ENCODE measurements at regions not wholly inside any gene's neighbourhood (a gene's known extent, or its start where the extent isn't known, plus 50 kb on each side); places are given as distances from the start of the nearest gene placed in this dataset.

DNA sequence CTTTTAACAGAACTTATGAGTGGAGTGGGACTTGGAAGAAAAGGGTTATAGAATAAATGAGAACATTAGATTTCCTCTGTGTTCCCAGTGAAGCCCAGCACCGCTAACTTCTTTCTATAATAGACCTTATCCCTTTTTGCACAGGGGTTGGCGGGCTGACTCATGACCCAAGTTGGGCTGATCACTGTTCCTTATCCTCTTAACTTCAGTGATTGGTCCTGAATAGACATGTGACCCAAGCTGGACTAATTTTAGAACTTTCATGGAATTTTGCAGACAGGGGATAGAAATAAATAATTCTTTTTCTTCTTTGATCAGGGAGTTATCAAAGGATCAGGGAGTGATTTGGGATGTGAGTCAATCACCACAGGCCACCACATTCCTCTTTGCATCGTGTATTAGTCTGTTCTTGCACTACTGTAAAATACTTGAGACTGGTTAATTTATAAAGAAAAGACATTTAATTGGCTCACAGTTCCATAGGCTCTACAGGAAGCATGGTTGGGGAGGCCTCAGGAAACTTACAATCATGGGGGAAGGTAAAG is 75.9 kb downstream of the UCHL1 start:
- no peak overlapping the region for H3K9ac ChIP-seq (ENCODE audit: low read length)
- no peaks in the 10 kb centered on the region for H3K27me3 ChIP-seq (replicated peaks in 1 of 4; ENCODE audit: control extremely low read depth in 1 of 4, control insufficient read depth in 3 of 4, insufficient read depth in 4 of 4, low read length in 3 of 4)
- TF ChIP-seq CTCF (IDR thresholded peaks at IDR 0.05) (no peak), EZH2 (IDR thresholded peaks at IDR 0.05; ENCODE audit: borderline replicate concordance, insufficient read depth, low read depth, low read length, poor library complexity, severe bottlenecking) (no peak)
- ATAC-seq (ENCODE audit: low read depth) (no peak), DNase-seq (no peak)
- H3K4me1 Mint-ChIP-seq = no peaks in the 10 kb centered on the region
- no peaks in the 10 kb centered on the region for H3K79me2 ChIP-seq (ENCODE audit: control insufficient read depth, insufficient read depth, low read length)
- no peak overlapping the region for H2AFZ ChIP-seq (ENCODE audit: insufficient read depth, low read depth, low read length, poor library complexity, severe bottlenecking)
- 93% methylated on average over 2 of the region's 3 CpGs for WGBS (ENCODE audit: insufficient coverage)
- H3K36me3 ChIP-seq (replicated peaks in 1 of 2; ENCODE audit: control extremely low read depth in 1 of 2, control insufficient read depth in 1 of 2, extremely low read depth in 1 of 2, insufficient read depth in 2 of 2, low read length in 1 of 2) = no peaks in the 10 kb centered on the region
- no peak overlapping the region for H3K4me3 Mint-ChIP-seq
- H3K27me3 Mint-ChIP-seq = peaks cover 7% of the 10 kb centered on the region
- POLR2A ChIA-PET = no interaction called here
- peaks cover 0 to 3% (median 0%) of the 10 kb centered on the region in 3 donors for H3K9me3 ChIP-seq (ENCODE audit: control extremely low read depth in 1 of 3, control insufficient read depth in 2 of 3, insufficient read depth in 1 of 3, low read length in 2 of 3)
- H3K4me3 ChIP-seq (ENCODE audit: control extremely low read depth in 1 of 5, extremely low read depth in 1 of 5, insufficient read depth in 1 of 5, low read depth in 2 of 5, low read length in 4 of 5) = no peak overlapping the region
- no peaks in the 10 kb centered on the region for H3K9me3 Mint-ChIP-seq (ENCODE audit: insufficient read depth)
- H4K20me1 ChIP-seq (ENCODE audit: control insufficient read depth, insufficient read depth, low read length, poor library complexity, severe bottlenecking) = no peaks in the 10 kb centered on the region
- H3K27ac Mint-ChIP-seq = no peak overlapping the region
- no peaks in the 10 kb centered on the region for H3K4me1 ChIP-seq (ENCODE audit: control insufficient read depth in 2 of 2, insufficient read depth in 2 of 2, low read length in 2 of 2)
- H3K27ac ChIP-seq (ENCODE audit: low read length in 2 of 2) = no peak overlapping the region
- H3K4me2 ChIP-seq (replicated peaks; ENCODE audit: low read depth, low read length, poor library complexity, severe bottlenecking) = no peak overlapping the region
- CTCF ChIA-PET = no interaction called here
- intact Hi-C loops (cut with micrococcal nuclease) = no loop called here

DNA sequence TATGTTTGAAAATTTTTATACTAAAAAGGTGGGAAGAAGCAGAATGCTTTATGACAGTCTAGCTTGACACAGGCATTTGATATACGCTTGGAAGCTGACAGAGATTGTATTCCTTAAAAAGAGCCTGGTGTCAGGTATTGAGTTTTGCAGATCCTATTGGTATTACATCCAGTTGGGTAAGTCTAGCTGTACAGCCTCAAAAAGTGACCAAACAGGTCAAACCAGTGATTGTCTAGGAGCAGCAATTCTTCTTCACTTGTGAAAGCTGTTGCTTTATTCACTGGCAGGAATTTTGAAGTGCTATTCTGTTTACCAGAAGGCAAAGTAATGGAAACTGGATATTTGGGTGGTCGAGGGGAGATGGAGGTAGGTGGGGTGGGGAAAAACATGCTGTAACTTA is 77.5 kb downstream of the UCHL1 start:
- DNase-seq (no peak), ATAC-seq (ENCODE audit: low read depth) (no peak)
- no peak overlapping the region for H2AFZ ChIP-seq (ENCODE audit: insufficient read depth, low read depth, low read length, poor library complexity, severe bottlenecking)
- Mint-ChIP-seq H3K27ac (no peak overlapping the region), H3K4me3 (no peak overlapping the region), H3K4me1 (no peaks in the 10 kb centered on the region), H3K9me3 (ENCODE audit: insufficient read depth) (peaks cover 2% of the 10 kb centered on the region), H3K27me3 (peaks cover 3% of the 10 kb centered on the region)
- 80% methylated on average over 2 of the region's 2 CpGs for WGBS (ENCODE audit: insufficient coverage)
- H3K79me2 ChIP-seq (ENCODE audit: control insufficient read depth, insufficient read depth, low read length) = no peaks in the 10 kb centered on the region
- ChIA-PET CTCF (no interaction called here), POLR2A (no interaction called here)
- H3K4me2 ChIP-seq (replicated peaks; ENCODE audit: low read depth, low read length, poor library complexity, severe bottlenecking) = no peak overlapping the region
- intact Hi-C loops (cut with micrococcal nuclease) = no loop called here
- H3K9ac ChIP-seq (ENCODE audit: low read length) = no peak overlapping the region
- H3K9me3 ChIP-seq (ENCODE audit: control extremely low read depth in 1 of 3, control insufficient read depth in 2 of 3, insufficient read depth in 1 of 3, low read length in 2 of 3) = peaks cover 0 to 3% (median 0%) of the 10 kb centered on the region in 3 donors
- no peak for TF ChIP-seq EZH2 (IDR thresholded peaks at IDR 0.05; ENCODE audit: borderline replicate concordance, insufficient read depth, low read depth, low read length, poor library complexity, severe bottlenecking)
- no peak for TF ChIP-seq CTCF (IDR thresholded peaks at IDR 0.05)
- no peak overlapping the region for H3K4me3 ChIP-seq (ENCODE audit: control extremely low read depth in 1 of 5, extremely low read depth in 1 of 5, insufficient read depth in 1 of 5, low read depth in 2 of 5, low read length in 4 of 5)
- H3K27me3 ChIP-seq (replicated peaks in 1 of 4; ENCODE audit: control extremely low read depth in 1 of 4, control insufficient read depth in 3 of 4, insufficient read depth in 4 of 4, low read length in 3 of 4) = no peaks in the 10 kb centered on the region
- H3K36me3 ChIP-seq (replicated peaks in 1 of 2; ENCODE audit: control extremely low read depth in 1 of 2, control insufficient read depth in 1 of 2, extremely low read depth in 1 of 2, insufficient read depth in 2 of 2, low read length in 1 of 2) = no peaks in the 10 kb centered on the region
- H4K20me1 ChIP-seq (ENCODE audit: control insufficient read depth, insufficient read depth, low read length, poor library complexity, severe bottlenecking) = no peaks in the 10 kb centered on the region
- H3K4me1 ChIP-seq (ENCODE audit: control insufficient read depth in 2 of 2, insufficient read depth in 2 of 2, low read length in 2 of 2) = no peaks in the 10 kb centered on the region
- no peak overlapping the region for H3K27ac ChIP-seq (ENCODE audit: low read length in 2 of 2)

Data from B cell (primary cell).